Stomach (tissue), 8 donors: ENCODE measurements at regions not wholly inside any gene's neighbourhood (a gene's known extent, or its start where the extent isn't known, plus 50 kb on each side); places are given as distances from the start of the nearest gene placed in this dataset.

Experiments used
- DNase-seq, 2 donors: peaks; one replicate each; pipeline versions ENCODE4 v3.0.0 to v3.0.0-alpha.2; 2013 to 2019
- H3K27ac ChIP-seq, 5 donors: fragments of 200-600 bp in 4 of 5; sonication (generic) in 4 of 5; one replicate each; pipeline ENCODE4 v1.5.1; 2013 to 2019; ENCODE audit warnings: mild to moderate bottlenecking in 1 of 5, moderate library complexity in 1 of 5
- H3K27me3 ChIP-seq, 3 donors: fragments of 200-600 bp; sonication (generic); one replicate each; pipeline ENCODE4 v1.5.1; 2017 to 2019; ENCODE audit warnings: mixed run types in 1 of 3
- H3K36me3 ChIP-seq, 4 donors: fragments of 200-600 bp; sonication (generic); 1 replicate in 3 of 4; 2 replicates in 1 of 4; pipeline ENCODE4 v1.5.1; 2016 to 2019
- H3K4me1 ChIP-seq, 4 donors: fragments of 200-600 bp; sonication (generic); one replicate each; pipeline ENCODE4 v1.5.1; 2016 to 2019
- H3K4me3 ChIP-seq, 4 donors: fragments of 200-600 bp; sonication (generic) in 3 of 4; one replicate each; pipeline ENCODE4 v1.5.1; 2016 to 2019; ENCODE audit warnings: mild to moderate bottlenecking in 1 of 4
- H3K9me3 ChIP-seq, 4 donors: fragments of 200-600 bp; sonication (generic); one replicate each; pipeline ENCODE4 v1.5.1; 2016 to 2019
- CTCF ChIP-seq, 7 experiments: fragments of 450-650 bp in 4 of 7; fragments of 200-600 bp in 3 of 7; sonication (generic) in 3 of 7; IDR thresholded peaks; one replicate each; pipeline ENCODE4 v1.5.1; 2016 to 2019; ENCODE audit warnings: antibody characterized with exemption in 7 of 7, control low read depth in 2 of 7, mild to moderate bottlenecking in 1 of 7
- EP300 ChIP-seq: sonication (generic); formaldehyde crosslinking; IDR thresholded peaks from one replicate; pipeline ENCODE4 v1.6.1; 2017; ENCODE audit warnings: antibody characterized with exemption
- POLR2A ChIP-seq, 4 donors: fragments of 450-650 bp; IDR thresholded peaks; one replicate each; pipeline ENCODE4 v1.6.1; 2016; ENCODE audit warnings: antibody characterized with exemption in 4 of 4, control low read depth in 2 of 4, mild to moderate bottlenecking in 1 of 4, moderate library complexity in 1 of 4
- POLR2AphosphoS5 ChIP-seq, 3 donors: sonication (generic); formaldehyde crosslinking; IDR thresholded peaks; one replicate each; pipeline ENCODE4 v1.6.1; 2016; ENCODE audit warnings: antibody characterized with exemption in 3 of 3
- WGBS, 5 donors: extraction: QIAGEN DNeasy Blood & Tissue Kit in 3 of 5; methylation state at CpG; one replicate each; pipeline versions ENCODE4 v1.1.5 to v1.1.7; 2013 to 2018; 5-methylcytosine and 5-hydroxymethylcytosine counted together
- intact Hi-C: fragments of 100-400 bp; cut with DNase I; formaldehyde crosslinking; loops from one replicate; pipeline ENCODE4 v1.15.1; 2023; ENCODE audit warnings: low total_unique reads
- donor health status: healthy with polysubstance abuse.
- donor health status: Bipolar disorder and iron deficiency.
- donor health status: healthy.

GRCh38 chr15:38103564-38103963 lies 149.1 kb upstream of the SPRED1 start:
- 67 to 76% (median 74%) methylated on average over 1 of the region's 1 CpG for WGBS, 5 donors
- H3K4me1 ChIP-seq: no peaks in the 10 kb centered on the region
- no peak overlapping the region for H3K4me3 ChIP-seq
- no peaks in the 10 kb centered on the region for H3K36me3 ChIP-seq
- H3K9me3 ChIP-seq: no peaks in the 10 kb centered on the region
- no peak for TF ChIP-seq POLR2A (IDR thresholded peaks at IDR 0.05)
- TF ChIP-seq POLR2AphosphoS5 (IDR thresholded peaks at IDR 0.05): no peak
- no peak for TF ChIP-seq EP300
- TF ChIP-seq CTCF (IDR thresholded peaks at IDR 0.05): no peak
- intact Hi-C loops: no loop called here
- H3K27ac ChIP-seq: no peak overlapping the region
- no peaks in the 10 kb centered on the region for H3K27me3 ChIP-seq
- no peak for DNase-seq

DNA sequence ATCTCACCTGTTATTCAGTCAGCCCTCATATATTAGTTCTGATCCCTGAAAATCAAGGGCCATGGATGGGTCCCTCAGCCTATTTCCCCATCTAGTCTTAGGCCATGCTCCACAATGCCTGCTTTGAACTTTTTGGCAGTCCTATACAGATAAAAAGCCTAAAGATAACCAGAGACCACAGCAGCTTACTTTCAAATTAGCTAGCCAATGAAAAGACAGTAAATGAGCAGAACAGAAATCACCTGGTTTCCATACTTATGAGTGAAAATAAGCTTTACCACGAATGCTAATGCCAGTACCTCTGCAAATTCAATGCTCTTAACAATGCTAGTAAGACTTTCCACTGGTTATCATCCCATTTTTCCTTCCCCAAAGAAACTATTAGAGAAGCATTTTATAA lies 141.6 kb upstream of the SPRED1 start:
- H3K27ac ChIP-seq: no peak overlapping the region
- no peak for TF ChIP-seq POLR2A (IDR thresholded peaks at IDR 0.05)
- no peak for TF ChIP-seq POLR2AphosphoS5 (IDR thresholded peaks at IDR 0.05)
- no peak for TF ChIP-seq CTCF (IDR thresholded peaks at IDR 0.05)
- no peak for TF ChIP-seq EP300
- 19 to 50% (median 45%) methylated on average over 1 of the region's 1 CpG for WGBS, 5 donors

DNA sequence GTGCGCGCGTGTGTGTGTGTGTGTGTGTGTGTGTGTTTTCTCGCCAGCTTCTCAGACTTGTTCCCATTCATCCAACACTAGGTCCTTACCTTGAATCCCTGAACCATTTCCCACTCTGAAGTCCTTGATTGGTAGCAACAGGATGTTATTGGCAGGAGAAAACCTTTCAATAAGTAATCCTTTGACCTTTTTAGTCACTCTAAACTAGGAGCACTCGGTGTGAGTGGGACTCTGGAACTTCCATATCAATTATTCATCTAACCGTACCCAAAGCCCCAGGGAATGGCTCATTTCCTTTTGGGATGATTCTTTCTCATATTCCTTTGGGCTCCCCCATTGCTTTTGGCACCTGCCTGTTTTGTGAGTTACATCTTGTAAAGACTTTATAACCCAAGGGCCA lies 140.2 kb upstream of the SPRED1 start:
- TF ChIP-seq POLR2A (IDR thresholded peaks at IDR 0.05) (no peak), EP300 (no peak)

More for the DNA sequence above, 141.6 kb upstream of the SPRED1 start:
- intact Hi-C loops: no loop called here
- Histone ChIP-seq H3K9me3 (no peaks in the 10 kb centered on the region), H3K36me3 (no peaks in the 10 kb centered on the region), H3K4me1 (no peaks in the 10 kb centered on the region), H3K27me3 (no peaks in the 10 kb centered on the region), H3K4me3 (no peak overlapping the region)
- DNase-seq: no peak

DNA sequence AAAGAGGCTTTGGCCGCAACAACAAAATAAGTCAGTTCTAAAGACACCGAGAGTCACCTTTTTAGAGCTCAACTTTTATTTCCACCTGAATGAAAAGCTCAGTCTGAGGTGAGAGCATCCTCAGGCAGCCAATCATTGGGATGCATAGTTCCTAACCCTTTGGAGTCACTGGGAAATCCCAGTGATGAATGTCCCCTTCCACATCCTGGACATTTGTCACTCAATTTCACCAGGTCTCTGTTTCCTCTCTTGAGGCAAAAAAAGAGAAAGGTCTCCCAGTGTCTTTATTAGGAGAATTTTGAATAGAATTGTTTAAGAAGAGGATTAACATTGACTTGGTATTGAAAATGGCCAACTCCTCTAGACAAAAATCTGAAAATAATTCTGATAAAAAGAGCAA lies 137.5 kb upstream of the SPRED1 start:
- 91 to 99% (median 93%) methylated on average over 2 of the region's 2 CpGs for WGBS, 5 donors
- intact Hi-C loops: no loop called here

More for the DNA sequence above, 140.2 kb upstream of the SPRED1 start:
- intact Hi-C loops: no loop called here
- Histone ChIP-seq H3K4me1 (no peaks in the 10 kb centered on the region), H3K36me3 (no peaks in the 10 kb centered on the region), H3K4me3 (no peak overlapping the region), H3K27me3 (no peaks in the 10 kb centered on the region), H3K9me3 (no peaks in the 10 kb centered on the region), H3K27ac (no peak overlapping the region)
- no peak for DNase-seq
- 87 to 94% (median 90%) methylated on average over 6 of the region's 6 CpGs for WGBS, 5 donors

More for the DNA sequence above, 137.5 kb upstream of the SPRED1 start:
- no peaks in the 10 kb centered on the region for H3K36me3 ChIP-seq
- DNase-seq: no peak
- H3K9me3 ChIP-seq: no peaks in the 10 kb centered on the region
- no peak overlapping the region for H3K27ac ChIP-seq
- no peaks in the 10 kb centered on the region for H3K27me3 ChIP-seq
- H3K4me1 ChIP-seq: no peaks in the 10 kb centered on the region
- H3K4me3 ChIP-seq: no peak overlapping the region
- no peak for TF ChIP-seq POLR2A (IDR thresholded peaks at IDR 0.05)
- TF ChIP-seq EP300: no peak
- no peak for TF ChIP-seq CTCF (IDR thresholded peaks at IDR 0.05)
- no peak for TF ChIP-seq POLR2AphosphoS5 (IDR thresholded peaks at IDR 0.05)
